ENCODE measurements at regions not wholly inside any gene's neighbourhood (a gene's known extent, or its start where the extent isn't known, plus 50 kb on each side); places are given as distances from the start of the nearest gene placed in this dataset.

- Histone ChIP-seq H3K4me1 (no peaks in the 10 kb centered on the region), H3K9me3 (no peaks in the 10 kb centered on the region), H3K36me3 (no peaks in the 10 kb centered on the region), H3K27me3 (peaks cover 10% of the 10 kb centered on the region), H3K27ac (no peak overlapping the region), H3K4me3 (no peak overlapping the region)
- no peak for DNase-seq (ENCODE audit: low spot score in 2 of 2)
- no peak for TF ChIP-seq POLR2A (IDR thresholded peaks at IDR 0.05)
- TF ChIP-seq POLR2AphosphoS5 (IDR thresholded peaks at IDR 0.05): no peak
- no peak for TF ChIP-seq EP300 (IDR thresholded peaks at IDR 0.05)
- no peak for TF ChIP-seq CTCF (IDR thresholded peaks at IDR 0.05)
- 69% methylated on average over 2 of the region's 2 CpGs for WGBS
Observed at GRCh38 chr2:84323890-84324289, 135.2 kb downstream of the SUCLG1 start.

- Histone ChIP-seq H3K27ac (no peak overlapping the region), H3K9me3 (no peaks in the 10 kb centered on the region), H3K27me3 (peaks cover 14% of the 10 kb centered on the region), H3K4me3 (no peak overlapping the region), H3K4me1 (no peaks in the 10 kb centered on the region), H3K36me3 (no peaks in the 10 kb centered on the region)
- no peak for TF ChIP-seq CTCF (IDR thresholded peaks at IDR 0.05)
- no peak for TF ChIP-seq EP300 (IDR thresholded peaks at IDR 0.05)
- no peak for TF ChIP-seq POLR2AphosphoS5 (IDR thresholded peaks at IDR 0.05)
- no peak for TF ChIP-seq POLR2A (IDR thresholded peaks at IDR 0.05)
- DNase-seq (ENCODE audit: low spot score in 2 of 2): no peak
- 72% methylated on average over 2 of the region's 2 CpGs for WGBS
Observed at GRCh38 chr2:84320940-84321339, 138.1 kb downstream of the SUCLG1 start.

- Histone ChIP-seq H3K36me3 (no peaks in the 10 kb centered on the region), H3K4me1 (no peaks in the 10 kb centered on the region), H3K27ac (no peak overlapping the region), H3K9me3 (no peaks in the 10 kb centered on the region), H3K27me3 (peaks cover 14% of the 10 kb centered on the region), H3K4me3 (no peak overlapping the region)
- TF ChIP-seq POLR2AphosphoS5 (IDR thresholded peaks at IDR 0.05): no peak
- no peak for TF ChIP-seq POLR2A (IDR thresholded peaks at IDR 0.05)
- no peak for TF ChIP-seq CTCF (IDR thresholded peaks at IDR 0.05)
- no peak for TF ChIP-seq EP300 (IDR thresholded peaks at IDR 0.05)
- DNase-seq (ENCODE audit: low spot score in 2 of 2): no peak
- WGBS: 61% methylated on average over 6 of the region's 6 CpGs
Observed at GRCh38 chr2:84319581-84319980, 139.5 kb downstream of the SUCLG1 start.

GRCh38 chr2:84317135-84317534 lies 141.9 kb downstream of the SUCLG1 start:
- 65% methylated on average over 2 of the region's 2 CpGs for WGBS
- H3K9me3 ChIP-seq: no peaks in the 10 kb centered on the region
- H3K4me3 ChIP-seq: no peak overlapping the region
- no peak for TF ChIP-seq POLR2AphosphoS5 (IDR thresholded peaks at IDR 0.05)
- no peak for TF ChIP-seq POLR2A (IDR thresholded peaks at IDR 0.05)
- no peaks in the 10 kb centered on the region for H3K4me1 ChIP-seq
- H3K27me3 ChIP-seq: peaks cover 11% of the 10 kb centered on the region
- no peaks in the 10 kb centered on the region for H3K36me3 ChIP-seq
- H3K27ac ChIP-seq: no peak overlapping the region
- DNase-seq (ENCODE audit: low spot score in 2 of 2): no peak

- H3K4me3 ChIP-seq: no peak overlapping the region
- H3K4me1 ChIP-seq: no peaks in the 10 kb centered on the region
- H3K27me3 ChIP-seq: peaks cover 7% of the 10 kb centered on the region
- DNase-seq (ENCODE audit: low spot score in 2 of 2): peak in 1 of 2 donors; percentile 69
- no peak for TF ChIP-seq EP300 (IDR thresholded peaks at IDR 0.05)
- no peak for TF ChIP-seq POLR2A (IDR thresholded peaks at IDR 0.05)
- peak; percentile 46 to 78 for TF ChIP-seq CTCF (IDR thresholded peaks at IDR 0.05)
- H3K36me3 ChIP-seq: no peaks in the 10 kb centered on the region
- H3K9me3 ChIP-seq: no peaks in the 10 kb centered on the region
- H3K27ac ChIP-seq: no peak overlapping the region
- 6% methylated on average over 5 of the region's 11 CpGs for WGBS
Observed at GRCh38 chr2:84314901-84315330, 144.2 kb downstream of the SUCLG1 start.

- 92% methylated on average over 6 of the region's 6 CpGs for WGBS
- TF ChIP-seq POLR2AphosphoS5 (IDR thresholded peaks at IDR 0.05) (no peak), CTCF (IDR thresholded peaks at IDR 0.05) (no peak), POLR2A (IDR thresholded peaks at IDR 0.05) (no peak), EP300 (IDR thresholded peaks at IDR 0.05) (no peak)
- no peaks in the 10 kb centered on the region for H3K36me3 ChIP-seq
Observed at GRCh38 chr2:84314250-84314649, 144.8 kb downstream of the SUCLG1 start.

More at GRCh38 chr2:84314250-84314649, 144.8 kb downstream of the SUCLG1 start:
- H3K27me3 ChIP-seq: peaks cover 4% of the 10 kb centered on the region
- H3K27ac ChIP-seq: no peak overlapping the region
- DNase-seq (ENCODE audit: low spot score in 2 of 2): no peak
- H3K4me1 ChIP-seq: no peaks in the 10 kb centered on the region
- H3K4me3 ChIP-seq: no peak overlapping the region
- no peaks in the 10 kb centered on the region for H3K9me3 ChIP-seq
